NT2/D1 (cell line): ENCODE measurements at regions not wholly inside any gene's neighbourhood (a gene's known extent, or its start where the extent isn't known, plus 50 kb on each side); places are given as distances from the start of the nearest gene placed in this dataset.

Source experiments
- DNase-seq: peaks from one replicate; pipeline ENCODE4 v3.0.0-alpha.2; 2011; ENCODE audit warnings: low read depth, low spot score
- H3K27me3 ChIP-seq: 2 replicates; pipeline ENCODE4 v1.6.0; 2011; ENCODE audit warnings: mild to moderate bottlenecking; ENCODE audit not compliant: insufficient read length, insufficient read depth
- H3K36me3 ChIP-seq: 2 replicates; pipeline ENCODE4 v1.6.1; 2011; ENCODE audit warnings: mild to moderate bottlenecking, low read length, mixed read lengths; ENCODE audit not compliant: insufficient read depth, insufficient read length
- H3K4me1 ChIP-seq: 2 replicates; pipeline ENCODE4 v1.5.1; 2011; ENCODE audit not compliant: insufficient read depth, insufficient read length
- H3K4me3 ChIP-seq: 2 replicates; pipeline ENCODE4 v1.5.1; 2011; ENCODE audit warnings: low read depth; ENCODE audit not compliant: insufficient read length
- H3K9ac ChIP-seq: 2 replicates; pipeline ENCODE4 v1.6.0; 2011; ENCODE audit warnings: low read depth; ENCODE audit not compliant: insufficient read length
- H3K9me3 ChIP-seq: 2 replicates; pipeline ENCODE4 v1.5.1; 2011; ENCODE audit warnings: mild to moderate bottlenecking, low read length; ENCODE audit not compliant: insufficient read depth
- SUZ12 ChIP-seq: IDR thresholded peaks from 2 replicates; pipeline ENCODE4 v1.6.1; 2011; ENCODE audit not compliant: insufficient read length, insufficient read depth; ENCODE audit errors: extremely low read depth
- YY1 ChIP-seq: IDR thresholded peaks from 2 replicates; pipeline ENCODE4 v1.6.1; 2011; ENCODE audit not compliant: insufficient read length, insufficient read depth
- ZNF274 ChIP-seq: IDR thresholded peaks from 2 replicates; pipeline ENCODE4 v1.6.1; 2011; ENCODE audit warnings: mild to moderate bottlenecking, low read depth, low read length

DNA sequence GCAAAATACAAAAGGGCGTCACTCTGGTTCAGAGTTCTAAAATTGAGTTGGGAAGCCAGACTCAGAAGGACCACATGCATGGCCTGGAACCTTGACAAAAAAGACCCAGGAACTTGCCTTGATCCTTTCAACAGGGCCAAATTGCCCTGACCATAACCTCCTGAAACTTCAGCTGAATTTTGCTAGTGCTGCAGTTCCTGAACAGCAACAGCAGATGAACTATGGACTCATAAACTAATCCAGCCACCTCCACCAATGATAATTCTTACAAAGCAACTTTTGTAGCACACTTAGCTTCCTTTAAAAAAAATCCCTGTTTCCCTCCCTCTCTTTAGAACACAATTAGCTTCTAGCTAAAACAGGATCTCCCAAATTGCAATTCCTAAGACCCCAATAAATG is 155.9 kb downstream of the MAT2B start:
- H3K9me3 ChIP-seq: no peaks in the 10 kb centered on the region; the same call in 1 of the 2 replicates
- H3K4me3 ChIP-seq: no peak overlapping the region
- H3K27me3 ChIP-seq: no peaks in the 10 kb centered on the region
- DNase-seq: no peak
- H3K4me1 ChIP-seq: no peaks in the 10 kb centered on the region
- no peaks in the 10 kb centered on the region for H3K36me3 ChIP-seq
- no peak for TF ChIP-seq ZNF274
- no peak for TF ChIP-seq YY1
- no peak for TF ChIP-seq SUZ12
- H3K9ac ChIP-seq: no peak overlapping the region

- Histone ChIP-seq H3K36me3 (no peaks in the 10 kb centered on the region), H3K4me1 (no peaks in the 10 kb centered on the region), H3K27me3 (no peaks in the 10 kb centered on the region), H3K9ac (no peak overlapping the region), H3K4me3 (no peak overlapping the region), H3K9me3 (no peaks in the 10 kb centered on the region)
- TF ChIP-seq YY1 (no peak), SUZ12 (no peak), ZNF274 (no peak)
- DNase-seq: no peak
Measured at GRCh38 chr5:163670036-163670435, 164.6 kb downstream of the MAT2B start.

DNA sequence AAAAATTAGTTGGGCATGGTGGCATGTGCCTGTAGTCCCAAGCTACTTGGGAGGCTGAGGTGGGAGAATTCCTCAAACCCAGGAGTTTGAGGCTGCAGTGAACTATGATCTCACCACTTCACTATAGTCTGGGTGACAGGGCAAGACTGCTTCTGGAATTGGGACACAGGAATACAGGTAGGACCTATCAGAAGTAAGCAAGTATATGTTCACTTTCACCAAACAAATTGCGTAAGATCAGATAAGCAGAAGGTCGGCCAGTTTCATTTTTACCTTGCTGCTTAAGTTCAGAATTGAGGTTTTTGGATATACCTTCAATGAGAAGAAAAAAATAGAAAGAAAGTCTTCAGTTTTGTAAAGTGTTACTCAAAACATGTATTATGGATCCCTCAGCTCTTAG is 171.7 kb downstream of the MAT2B start:
- Histone ChIP-seq H3K4me1 (no peaks in the 10 kb centered on the region), H3K9ac (no peak overlapping the region), H3K27me3 (no peaks in the 10 kb centered on the region), H3K9me3 (no peaks in the 10 kb centered on the region), H3K4me3 (no peak overlapping the region), H3K36me3 (no peaks in the 10 kb centered on the region)
- DNase-seq: no peak
- TF ChIP-seq YY1 (no peak), ZNF274 (no peak), SUZ12 (no peak)

- DNase-seq: no peak
- TF ChIP-seq YY1 (no peak), ZNF274 (no peak), SUZ12 (no peak)
- Histone ChIP-seq H3K27me3 (no peaks in the 10 kb centered on the region), H3K9ac (no peak overlapping the region), H3K4me3 (no peak overlapping the region), H3K4me1 (no peaks in the 10 kb centered on the region), H3K9me3 (no peaks in the 10 kb centered on the region), H3K36me3 (no peaks in the 10 kb centered on the region)
Measured at GRCh38 chr5:163682234-163682633, 176.8 kb downstream of the MAT2B start.

GRCh38 chr5:163687414-163687813 is 182.0 kb downstream of the MAT2B start:
- Histone ChIP-seq H3K4me1 (no peaks in the 10 kb centered on the region), H3K27me3 (no peaks in the 10 kb centered on the region), H3K4me3 (no peak overlapping the region), H3K9ac (no peak overlapping the region), H3K9me3 (no peaks in the 10 kb centered on the region), H3K36me3 (no peaks in the 10 kb centered on the region)
- no peak for DNase-seq
- TF ChIP-seq ZNF274: no peak
- no peak for TF ChIP-seq YY1
- TF ChIP-seq SUZ12: no peak

- no peak for DNase-seq
- Histone ChIP-seq H3K4me3 (no peak overlapping the region), H3K36me3 (no peaks in the 10 kb centered on the region), H3K4me1 (no peaks in the 10 kb centered on the region), H3K27me3 (no peaks in the 10 kb centered on the region), H3K9ac (no peak overlapping the region), H3K9me3 (no peaks in the 10 kb centered on the region)
- TF ChIP-seq YY1: no peak
- TF ChIP-seq SUZ12: no peak
- TF ChIP-seq ZNF274: no peak
Measured at GRCh38 chr5:163692091-163692490, 186.7 kb downstream of the MAT2B start.

- TF ChIP-seq ZNF274: no peak
- TF ChIP-seq SUZ12: no peak
- TF ChIP-seq YY1: no peak
- Histone ChIP-seq H3K9me3 (no peaks in the 10 kb centered on the region), H3K4me3 (no peak overlapping the region), H3K4me1 (no peaks in the 10 kb centered on the region), H3K27me3 (no peaks in the 10 kb centered on the region), H3K9ac (no peak overlapping the region), H3K36me3 (no peaks in the 10 kb centered on the region)
- DNase-seq: peak; percentile 38
Measured at GRCh38 chr5:163695830-163696578, 190.6 kb downstream of the MAT2B start.

DNA sequence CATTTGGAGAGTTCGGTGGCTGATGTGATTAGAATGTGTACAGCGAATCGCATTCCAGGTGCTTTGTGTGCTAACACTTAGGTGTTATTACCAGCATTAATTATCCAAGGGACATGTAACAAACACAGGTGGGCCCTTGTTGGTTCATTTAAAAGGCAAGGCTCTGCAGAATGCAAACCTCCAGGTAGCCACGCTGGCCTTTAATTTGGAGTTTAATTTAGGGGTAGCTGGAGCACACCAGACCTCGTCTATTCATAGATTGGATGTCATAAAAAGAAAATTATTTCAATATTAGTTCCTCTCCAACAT is 191.1 kb downstream of the MAT2B start:
- no peak for TF ChIP-seq SUZ12
- TF ChIP-seq ZNF274: no peak
- TF ChIP-seq YY1: no peak
- no peaks in the 10 kb centered on the region for H3K27me3 ChIP-seq
- no peaks in the 10 kb centered on the region for H3K9me3 ChIP-seq
- H3K9ac ChIP-seq: no peak overlapping the region
- no peaks in the 10 kb centered on the region for H3K36me3 ChIP-seq
- no peak overlapping the region for H3K4me3 ChIP-seq
- H3K4me1 ChIP-seq: no peaks in the 10 kb centered on the region
- DNase-seq: no peak
